ENCODE measurements at regions not wholly inside any gene's neighbourhood (a gene's known extent, or its start where the extent isn't known, plus 50 kb on each side); places are given as distances from the start of the nearest gene placed in this dataset.
A peak's percentile ranks its signal among the peaks of the same experiment; 100 is the strongest.
"Not testable (repeated sequence)": the region's sequence is repeated elsewhere in the genome, so short reads cannot be mapped to it uniquely, and the experiment has no call there.

- DNase-seq, result no peak
These were observed 50.2 kb upstream of the PLET1 start for GRCh38 chr11:112310848-112311247.

DNA sequence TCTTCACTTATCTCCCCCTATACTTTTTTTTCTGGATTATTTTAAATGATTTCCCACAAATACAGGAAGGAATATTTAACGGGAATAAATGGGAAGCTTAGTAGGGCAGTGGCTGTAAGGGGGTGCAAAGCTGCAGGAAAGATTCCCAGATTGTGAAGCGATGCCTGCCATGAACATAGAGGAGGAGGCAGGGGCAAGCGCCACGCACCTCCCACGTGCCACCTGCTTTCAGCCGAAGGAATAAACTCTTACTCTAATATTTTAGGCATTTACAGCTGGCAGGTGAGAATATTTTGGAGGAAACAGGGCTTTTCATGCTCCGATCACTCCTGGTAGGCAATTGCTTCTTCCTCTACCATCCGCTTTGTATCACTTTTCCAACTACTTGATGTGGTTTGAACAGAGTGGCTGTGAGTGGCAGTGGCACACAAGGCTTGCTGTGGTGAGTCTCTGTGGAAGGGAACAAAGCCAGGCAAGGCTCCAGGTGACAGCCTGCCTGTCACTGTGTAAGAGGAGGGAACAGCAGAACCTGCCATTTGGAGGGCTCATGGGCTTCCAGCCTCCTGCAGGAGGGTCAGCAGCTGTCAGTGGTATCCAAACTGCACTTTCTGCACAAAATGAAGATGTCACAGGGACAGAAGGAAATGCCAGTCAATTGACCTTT lies 54.5 kb upstream of the PLET1 start:
- no peak for DNase-seq

- DNase-seq, result no peak
These were observed 55.4 kb upstream of the PLET1 start for GRCh38 chr11:112315861-112316739.

DNA sequence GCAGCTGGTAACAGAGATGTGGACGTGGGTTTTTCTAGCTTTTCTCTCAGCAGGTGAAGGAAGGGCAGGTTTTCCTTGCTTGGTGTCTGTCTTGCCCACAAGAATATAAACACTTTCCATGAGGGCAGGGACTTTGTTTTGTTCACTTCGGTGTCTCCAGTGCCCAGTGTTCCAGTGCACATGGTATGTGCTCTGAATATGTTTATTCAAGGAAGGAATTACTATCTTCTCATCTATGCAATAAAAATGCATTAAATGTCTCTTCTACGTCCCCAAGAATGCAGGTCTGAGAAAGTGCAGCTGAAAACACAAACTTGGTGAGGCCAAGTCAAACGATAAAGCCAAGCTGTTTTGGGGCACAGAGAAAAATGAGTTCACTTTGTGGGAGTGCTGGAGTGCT lies 56.3 kb upstream of the PLET1 start:
- DNase-seq, result no peak

GRCh38 chr11:112318184-112318591 lies 57.5 kb upstream of the PLET1 start:
- no peak for DNase-seq

GRCh38 chr11:112318661-112319060 lies 58.0 kb upstream of the PLET1 start:
- no peak for DNase-seq

GRCh38 chr11:112320668-112321067 lies 60.0 kb upstream of the PLET1 start:
- peak; percentile 53 for DNase-seq

DNA sequence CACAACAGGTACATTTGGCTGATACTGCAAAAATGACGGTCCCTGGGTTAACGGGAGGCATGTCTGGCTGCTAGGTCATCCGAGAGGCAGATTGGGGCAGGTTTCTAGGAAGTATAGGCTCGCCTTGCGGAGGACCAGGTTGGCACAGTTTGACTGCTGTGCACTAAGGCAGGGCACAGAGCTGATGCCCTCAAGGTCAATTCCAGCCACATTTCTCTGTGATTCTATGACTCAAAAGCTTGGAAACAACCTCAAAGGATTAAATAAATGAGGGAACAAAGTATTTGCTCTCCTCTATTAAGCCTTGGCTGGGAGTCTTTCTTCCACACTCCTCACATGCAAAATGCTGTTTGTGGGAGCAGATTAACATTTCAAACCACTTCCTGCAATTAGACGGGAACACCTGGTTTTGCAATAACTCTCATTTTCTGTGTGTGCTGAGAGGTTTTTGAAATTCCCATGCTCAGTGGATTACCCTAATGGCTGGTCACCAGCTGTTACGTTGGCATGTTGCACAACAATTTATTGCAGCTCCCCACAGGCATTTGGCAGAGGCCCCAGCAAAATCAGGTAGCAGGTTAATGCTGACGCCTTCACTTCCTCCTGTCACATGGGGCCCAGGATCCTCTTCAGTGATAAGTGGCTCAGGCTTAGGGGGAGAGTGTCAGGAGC lies 61.0 kb upstream of the PLET1 start:
- DNase-seq, result no peak

GRCh38 chr11:112322173-112322790 lies 61.6 kb upstream of the PLET1 start:
- DNase-seq, result no peak

- no peak for DNase-seq
These were observed 73.7 kb upstream of the PLET1 start for GRCh38 chr11:112334381-112334780.

DNA sequence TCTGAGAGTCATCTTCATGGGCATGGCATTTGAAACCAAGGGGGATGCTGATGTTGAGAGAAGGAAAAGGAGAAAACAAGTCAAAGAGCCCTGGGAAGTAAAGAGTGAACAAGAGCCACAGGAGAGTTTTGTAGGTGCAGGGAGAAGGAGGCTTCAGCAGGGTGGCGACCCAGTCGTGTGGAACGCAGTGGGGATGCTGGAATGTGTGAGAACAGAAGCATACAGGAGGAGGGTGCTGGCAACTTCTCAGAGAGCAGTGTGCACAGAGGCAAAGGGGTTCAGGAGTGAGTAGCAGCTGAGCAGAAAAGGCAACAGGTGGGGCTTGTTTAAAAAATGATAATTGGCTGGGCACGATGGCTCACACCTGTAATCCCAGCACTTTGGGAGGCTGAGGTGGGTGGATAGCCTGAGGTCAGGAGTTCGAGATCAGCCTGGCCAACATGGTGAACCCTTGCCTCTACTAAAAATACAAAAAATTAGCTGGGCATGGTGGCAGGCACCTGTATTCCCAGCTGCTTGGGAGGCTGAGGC lies 75.8 kb upstream of the PLET1 start:
- DNase-seq, result no peak

GRCh38 chr11:112339566-112339965 lies 78.9 kb upstream of the PLET1 start:
- no peak for DNase-seq

- DNase-seq, result no peak
These were observed 82.8 kb upstream of the PLET1 start for GRCh38 chr11:112343368-112344039.

DNA sequence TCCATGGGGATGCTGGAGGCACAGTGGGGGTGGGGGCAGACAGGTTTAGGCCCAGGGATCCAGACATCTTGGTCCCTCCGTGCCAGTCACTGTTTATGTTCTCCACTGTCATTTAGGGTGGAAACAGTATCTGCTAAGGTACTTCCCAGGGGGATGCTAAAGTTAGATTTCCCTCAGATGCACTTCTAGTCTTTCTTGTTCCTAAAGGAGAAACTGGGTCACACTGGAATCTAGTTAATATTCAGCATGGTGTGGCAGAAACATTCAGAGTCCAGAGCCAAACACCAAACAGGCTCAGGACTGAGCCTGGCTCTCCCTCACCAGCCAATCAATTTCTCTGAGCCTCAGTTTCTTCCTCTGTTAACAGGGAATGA lies 83.4 kb upstream of the PLET1 start:
- DNase-seq, result no peak

- DNase-seq, result no peak
These were observed 84.5 kb upstream of the PLET1 start for GRCh38 chr11:112345166-112345565.

DNA sequence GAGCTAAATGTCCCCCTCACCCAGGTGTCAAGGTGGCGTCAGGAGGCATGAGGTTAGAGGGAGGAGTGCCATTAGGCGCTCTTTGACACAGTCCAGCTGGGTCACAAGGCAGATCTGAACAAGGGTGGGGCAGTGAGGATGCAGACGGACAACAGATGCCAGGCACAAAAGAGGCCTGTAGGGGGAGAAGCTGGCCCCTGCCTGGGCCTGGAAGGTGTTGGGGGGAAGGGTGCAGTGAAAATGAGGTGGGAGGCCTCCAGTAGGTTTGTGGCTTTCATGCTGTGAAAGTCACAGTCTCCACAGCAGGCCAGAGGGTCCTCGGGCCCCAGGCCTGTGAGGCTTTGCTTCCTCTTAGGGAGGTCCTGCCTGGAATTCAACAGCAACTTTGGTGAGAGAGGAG lies 85.0 kb upstream of the PLET1 start:
- DNase-seq, result no peak

GRCh38 chr11:112346586-112346985 lies 85.9 kb upstream of the PLET1 start:
- no peak for DNase-seq

DNA sequence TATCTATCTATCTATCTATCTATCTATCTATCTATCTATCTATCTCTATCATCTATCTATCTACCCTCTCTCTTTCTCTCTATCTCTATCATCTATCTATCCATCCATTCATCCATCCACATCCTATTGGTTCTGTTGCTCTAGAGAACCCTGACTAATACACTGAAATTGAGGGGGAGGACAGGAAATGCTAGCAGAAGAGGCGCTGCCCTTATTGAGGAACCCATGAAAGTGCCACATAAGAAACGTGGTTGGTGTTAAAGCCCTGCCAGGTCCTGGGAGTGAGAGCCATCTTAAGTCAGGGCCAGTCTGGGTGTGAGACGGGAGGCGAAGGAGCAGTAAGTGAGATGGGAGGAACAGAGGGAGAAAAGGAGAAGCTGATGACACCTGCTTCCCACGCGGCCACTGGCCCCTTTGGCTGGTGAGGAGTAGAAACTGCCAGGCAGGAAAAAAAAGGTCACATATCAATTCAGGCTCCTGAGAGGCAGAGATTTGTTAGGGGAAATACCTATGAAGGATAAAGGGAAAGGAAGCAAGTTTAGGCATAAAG lies 87.9 kb upstream of the PLET1 start:
- no peak for DNase-seq

DNA sequence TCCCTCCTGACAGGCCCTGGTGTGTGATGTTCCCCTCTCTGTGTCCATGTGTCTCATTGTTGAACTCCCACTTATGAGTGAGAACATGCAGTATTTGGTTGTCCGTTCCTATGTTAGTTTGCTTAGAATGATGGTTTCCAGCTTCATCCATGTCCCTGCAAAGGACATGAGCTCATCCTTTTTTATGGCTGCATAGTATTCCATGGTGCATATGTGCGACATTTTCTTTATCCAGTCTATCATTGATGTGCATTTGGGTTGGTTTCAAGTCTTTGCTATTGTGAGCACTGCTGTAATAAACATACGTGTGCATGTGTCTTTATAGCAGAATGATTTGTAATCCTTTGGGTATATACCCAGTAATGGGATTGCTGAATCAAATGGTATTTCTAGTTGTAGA lies 90.8 kb upstream of the PLET1 start:
- not testable (repeated sequence) for DNase-seq

DNA sequence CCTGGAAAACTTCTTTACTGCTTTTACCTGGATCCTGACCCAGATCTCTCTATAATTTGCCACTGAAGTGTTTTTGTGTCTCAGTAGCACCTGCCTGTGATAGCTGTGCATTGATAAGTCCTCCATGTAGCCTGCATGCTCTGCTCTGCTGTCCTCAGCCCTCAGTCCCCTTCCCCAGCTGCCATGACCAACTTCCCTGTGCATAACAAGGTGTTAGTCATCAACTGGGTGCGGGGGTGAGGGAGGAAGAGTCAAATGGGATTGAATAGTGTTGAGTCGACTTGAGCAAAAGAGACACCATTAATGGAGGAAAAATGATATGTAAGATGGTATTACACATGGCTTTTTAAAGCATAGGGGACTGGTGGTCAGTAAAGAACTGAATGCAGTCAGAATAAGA lies 92.2 kb upstream of the PLET1 start:
- DNase-seq, result no peak

- no peak for DNase-seq
These were observed 93.7 kb upstream of the PLET1 start for GRCh38 chr11:112354364-112354763.

GRCh38 chr11:112355726-112356125 lies 95.1 kb upstream of the PLET1 start:
- DNase-seq, result no peak
